T-cell (primary cell): ENCODE measurements at regions not wholly inside any gene's neighbourhood (a gene's known extent, or its start where the extent isn't known, plus 50 kb on each side); places are given as distances from the start of the nearest gene placed in this dataset.
"Not testable (repeated sequence)": the region's sequence is repeated elsewhere in the genome, so short reads cannot be mapped to it uniquely, and the experiment has no call there.

Experiments
- ATAC-seq, 4 experiments: fragments of 200-7000 bp in 3 of 4; fragments of 150-1000 bp in 1 of 4; cut with Tn5 transposase; replicated peaks in 1 of 4; 1 replicate in 3 of 4; 2 replicates in 1 of 4; pipeline ENCODE4 v1.10.0; 2021; ENCODE audit warnings: moderate library complexity in 3 of 4, mild to moderate bottlenecking in 2 of 4, moderate number of reproducible peaks in 1 of 4
- CTCF ChIA-PET, 2 donors: fragments of 300-600 bp; sonication (Branson Sonifier 250); formaldehyde crosslinking; loops; one replicate each; lab custom pipeline; 2022; ENCODE audit warnings: antibody characterized with exemption in 2 of 2; lab: Charles Lee
- POLR2A ChIA-PET, 2 donors: fragments of 300-600 bp; sonication (Branson Sonifier 250); formaldehyde crosslinking; loops; one replicate each; lab custom pipeline; 2022; ENCODE audit warnings: antibody characterized with exemption in 2 of 2; lab: Charles Lee
- DNase-seq, 35 experiments: peaks; one replicate each; pipeline versions ENCODE4 v3.0.0 to v3.0.0-alpha.2; 2013 to 2023
- H3K27ac ChIP-seq: one replicate; pipeline ENCODE4 v1.5.1; 2013; ENCODE audit warnings: low read length
- H3K27me3 ChIP-seq, 2 experiments: replicated peaks in 1 of 2; 1 replicate in 1 of 2; 2 replicates in 1 of 2; pipeline versions ENCODE4 v1.6.1 to v1.7.0; 2013; ENCODE audit warnings: low read length in 1 of 2, mixed read lengths in 1 of 2; ENCODE audit not compliant: control insufficient read depth in 2 of 2, insufficient read depth in 2 of 2; ENCODE audit errors: extremely low read depth in 1 of 2
- H3K36me3 ChIP-seq, 2 donors: 1 replicate in 1 of 2; 2 replicates in 1 of 2; pipeline versions ENCODE4 v1.6.1 to v1.7.0; 2013; ENCODE audit warnings: low read length in 1 of 2; ENCODE audit not compliant: control insufficient read depth in 2 of 2, insufficient read depth in 1 of 2; ENCODE audit errors: extremely low read depth in 1 of 2
- H3K4me1 ChIP-seq, 2 experiments: 1 replicate in 1 of 2; 2 replicates in 1 of 2; pipeline versions ENCODE4 v1.6.1 to v1.7.0; 2013; ENCODE audit warnings: low read length in 2 of 2, mixed read lengths in 1 of 2; ENCODE audit not compliant: insufficient read depth in 2 of 2, control insufficient read depth in 1 of 2; ENCODE audit errors: extremely low read depth in 1 of 2
- H3K4me3 ChIP-seq, 2 donors: 1 replicate in 1 of 2; 2 replicates in 1 of 2; pipeline versions ENCODE4 v1.5.1 to v1.7.0; 2013; ENCODE audit warnings: mild to moderate bottlenecking in 2 of 2, low read length in 1 of 2, moderate library complexity in 1 of 2; ENCODE audit not compliant: control insufficient read depth in 1 of 2; ENCODE audit errors: extremely low read depth in 1 of 2
- H3K9me3 ChIP-seq: 2 replicates; pipeline ENCODE4 v1.7.0; 2013
- H3K27ac Mint-ChIP-seq, 2 donors: one replicate each; pipeline ENCODE4 v1.8.0; 2020 to 2021; ENCODE audit warnings: mild to moderate bottlenecking in 2 of 2, mixed read lengths in 2 of 2
- H3K27me3 Mint-ChIP-seq, 2 donors: one replicate each; pipeline ENCODE4 v1.8.0; 2021 to 2022; ENCODE audit warnings: mixed read lengths in 2 of 2
- H3K36me3 Mint-ChIP-seq: one replicate; pipeline ENCODE4 v1.8.0; 2021; ENCODE audit warnings: mixed read lengths
- H3K4me1 Mint-ChIP-seq, 3 donors: one replicate each; pipeline ENCODE4 v1.8.0; 2020 to 2022; ENCODE audit warnings: mixed read lengths in 3 of 3, mild to moderate bottlenecking in 1 of 3
- H3K4me3 Mint-ChIP-seq, 3 donors: one replicate each; pipeline ENCODE4 v1.8.0; 2020 to 2022; ENCODE audit warnings: mild to moderate bottlenecking in 3 of 3, mixed read lengths in 3 of 3, moderate library complexity in 3 of 3
- H3K9me3 Mint-ChIP-seq, 3 donors: one replicate each; pipeline ENCODE4 v1.8.0; 2020 to 2022; ENCODE audit warnings: mixed read lengths in 3 of 3
- WGBS: methylation state at CpG from one replicate; pipeline ENCODE4 v1.1.5; 2013; ENCODE audit warnings: missing lambda C conversion rate; ENCODE audit not compliant: insufficient coverage; 5-methylcytosine and 5-hydroxymethylcytosine counted together

GRCh38 chr18:43341014-43341413, 63.7 kb upstream of the SYT4 start:
- Histone ChIP-seq H3K9me3 (no peaks in the 10 kb centered on the region), H3K36me3 (no peaks in the 10 kb centered on the region), H3K4me3 (no peak overlapping the region), H3K27me3 (no peaks in the 10 kb centered on the region), H3K4me1 (no peaks in the 10 kb centered on the region), H3K27ac (no peak overlapping the region)
- ATAC-seq, result no peak
- no peak for DNase-seq
- Mint-ChIP-seq H3K4me3 (no peak overlapping the region), H3K27me3 (no peaks in the 10 kb centered on the region), H3K9me3 (peaks cover 12 to 27% (median 22%) of the 10 kb centered on the region in 3 donors), H3K36me3 (no peaks in the 10 kb centered on the region), H3K27ac (no peak overlapping the region), H3K4me1 (no peaks in the 10 kb centered on the region)
- ChIA-PET CTCF (no interaction called here), POLR2A (no interaction called here)
- WGBS, result no CpG with 5 or more reads among the region's 3 CpGs

GRCh38 chr18:43350176-43350575, 72.9 kb upstream of the SYT4 start:
- H3K9me3 Mint-ChIP-seq, result peaks cover 5 to 16% (median 10%) of the 10 kb centered on the region in 3 donors
- ChIA-PET POLR2A (no interaction called here), CTCF (no interaction called here)
- 100% methylated on average over 1 of the region's 1 CpG for WGBS
- no peak overlapping the region for H3K4me3 ChIP-seq
- H3K4me3 Mint-ChIP-seq, result no peak overlapping the region
- H3K36me3 ChIP-seq, result no peaks in the 10 kb centered on the region
- no peaks in the 10 kb centered on the region for H3K27me3 ChIP-seq
- DNase-seq (no peak), ATAC-seq (no peak)
- no peaks in the 10 kb centered on the region for H3K36me3 Mint-ChIP-seq
- no peaks in the 10 kb centered on the region for H3K4me1 Mint-ChIP-seq
- H3K27ac ChIP-seq, result no peak overlapping the region
- H3K27ac Mint-ChIP-seq, result no peak overlapping the region
- no peaks in the 10 kb centered on the region for H3K27me3 Mint-ChIP-seq
- H3K4me1 ChIP-seq, result no peaks in the 10 kb centered on the region
- no peaks in the 10 kb centered on the region for H3K9me3 ChIP-seq

DNA sequence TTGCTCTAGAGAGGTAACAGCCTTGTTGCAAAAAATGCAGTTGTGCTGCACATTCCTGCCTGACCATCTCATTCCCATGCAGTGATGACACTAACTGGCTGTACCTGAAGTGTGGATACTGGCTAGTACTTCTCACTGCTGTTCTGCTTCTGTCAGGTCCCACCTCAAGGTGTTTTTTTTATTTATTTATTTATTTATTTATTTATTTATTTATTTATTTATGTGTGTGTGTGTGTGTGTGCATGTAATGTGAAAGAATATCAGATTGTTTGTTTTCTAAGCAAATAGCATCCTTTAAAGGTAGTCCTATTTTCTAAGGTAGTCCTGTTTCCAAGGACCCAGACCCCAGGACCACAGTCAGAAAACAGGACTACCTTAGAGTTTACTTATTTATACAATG, 87.2 kb upstream of the SYT4 start:
- CTCF ChIA-PET, result no interaction called here
- H3K9me3 Mint-ChIP-seq, result peaks cover 7 to 17% (median 15%) of the 10 kb centered on the region in 3 donors
- no peak overlapping the region for H3K27ac Mint-ChIP-seq
- ATAC-seq, result no peak
- no peak overlapping the region for H3K4me3 Mint-ChIP-seq
- H3K27me3 Mint-ChIP-seq, result no peaks in the 10 kb centered on the region
- H3K4me3 ChIP-seq, result no peak overlapping the region
- no peaks in the 10 kb centered on the region for H3K27me3 ChIP-seq
- H3K4me1 Mint-ChIP-seq, result no peaks in the 10 kb centered on the region
- no peaks in the 10 kb centered on the region for H3K36me3 Mint-ChIP-seq
- H3K4me1 ChIP-seq, result no peaks in the 10 kb centered on the region
- H3K36me3 ChIP-seq, result no peaks in the 10 kb centered on the region
- no peak for DNase-seq
- H3K27ac ChIP-seq, result no peak overlapping the region
- POLR2A ChIA-PET, result no interaction called here
- H3K9me3 ChIP-seq, result no peaks in the 10 kb centered on the region

- H3K27ac ChIP-seq, result no peak overlapping the region
- H3K4me1 Mint-ChIP-seq, result no peaks in the 10 kb centered on the region
- H3K36me3 ChIP-seq, result no peaks in the 10 kb centered on the region
- no peak overlapping the region for H3K27ac Mint-ChIP-seq
- POLR2A ChIA-PET, result no interaction called here
- H3K4me1 ChIP-seq, result no peaks in the 10 kb centered on the region
- no peaks in the 10 kb centered on the region for H3K27me3 Mint-ChIP-seq
- CTCF ChIA-PET, result no interaction called here
- H3K27me3 ChIP-seq, result no peaks in the 10 kb centered on the region
- DNase-seq, result no peak
- no peak for ATAC-seq
- no CpG with 5 or more reads among the region's 2 CpGs for WGBS
- H3K4me3 ChIP-seq, result no peak overlapping the region
- no peak overlapping the region for H3K4me3 Mint-ChIP-seq
- H3K9me3 ChIP-seq, result no peaks in the 10 kb centered on the region
- no peaks in the 10 kb centered on the region for H3K36me3 Mint-ChIP-seq
- H3K9me3 Mint-ChIP-seq, result peaks cover 6 to 10% (median 9%) of the 10 kb centered on the region in 3 donors
Measured at GRCh38 chr18:43367895-43368294, 90.6 kb upstream of the SYT4 start.

GRCh38 chr18:43369311-43369710, 92.0 kb upstream of the SYT4 start:
- H3K4me3 ChIP-seq, H3K4me3 Mint-ChIP-seq, ATAC-seq, H3K27me3 Mint-ChIP-seq, H3K27me3 ChIP-seq, H3K4me1 ChIP-seq, POLR2A ChIA-PET, CTCF ChIA-PET, DNase-seq, H3K36me3 ChIP-seq, H3K4me1 Mint-ChIP-seq, H3K27ac ChIP-seq, H3K36me3 Mint-ChIP-seq, H3K27ac Mint-ChIP-seq, H3K9me3 ChIP-seq: not testable (repeated sequence)
- H3K9me3 Mint-ChIP-seq, result peaks cover 8 to 11% (median 10%) of the 10 kb centered on the region in 3 donors
- WGBS, result no CpG with 5 or more reads among the region's 5 CpGs

DNA sequence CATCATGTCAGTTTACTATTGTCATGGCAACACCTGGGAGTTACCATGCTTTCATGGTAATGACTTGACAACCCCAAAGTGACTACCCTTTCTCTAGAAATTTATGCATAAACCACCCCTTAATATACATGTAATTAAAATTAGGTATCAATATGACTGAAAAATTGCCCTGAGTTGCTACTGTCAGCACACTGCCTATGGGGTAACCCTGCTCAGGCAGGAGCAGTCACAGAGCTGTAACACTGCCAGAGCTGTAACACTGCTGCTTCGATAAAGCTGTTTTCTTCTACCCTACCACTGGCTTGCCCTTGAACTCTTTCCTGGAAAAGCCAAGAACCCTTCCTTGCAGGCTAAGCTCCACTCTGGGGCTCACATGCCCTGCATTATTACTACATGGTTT, 95.5 kb upstream of the SYT4 start:
- no peaks in the 10 kb centered on the region for H3K36me3 ChIP-seq
- H3K27ac Mint-ChIP-seq, result no peak overlapping the region
- H3K4me3 ChIP-seq, result no peak overlapping the region
- no peak overlapping the region for H3K27ac ChIP-seq
- no peaks in the 10 kb centered on the region for H3K9me3 ChIP-seq
- no peaks in the 10 kb centered on the region for H3K4me1 Mint-ChIP-seq
- H3K9me3 Mint-ChIP-seq, result peaks cover 3 to 13% (median 10%) of the 10 kb centered on the region in 3 donors
- 38% methylated on average over 1 of the region's 1 CpG for WGBS
- H3K27me3 ChIP-seq, result no peaks in the 10 kb centered on the region
- no peak for ATAC-seq
- H3K27me3 Mint-ChIP-seq, result no peaks in the 10 kb centered on the region
- H3K4me3 Mint-ChIP-seq, result no peak overlapping the region
- H3K4me1 ChIP-seq, result no peaks in the 10 kb centered on the region
- POLR2A ChIA-PET, result no interaction called here
- DNase-seq, result no peak
- no peaks in the 10 kb centered on the region for H3K36me3 Mint-ChIP-seq
- CTCF ChIA-PET, result no interaction called here

DNA sequence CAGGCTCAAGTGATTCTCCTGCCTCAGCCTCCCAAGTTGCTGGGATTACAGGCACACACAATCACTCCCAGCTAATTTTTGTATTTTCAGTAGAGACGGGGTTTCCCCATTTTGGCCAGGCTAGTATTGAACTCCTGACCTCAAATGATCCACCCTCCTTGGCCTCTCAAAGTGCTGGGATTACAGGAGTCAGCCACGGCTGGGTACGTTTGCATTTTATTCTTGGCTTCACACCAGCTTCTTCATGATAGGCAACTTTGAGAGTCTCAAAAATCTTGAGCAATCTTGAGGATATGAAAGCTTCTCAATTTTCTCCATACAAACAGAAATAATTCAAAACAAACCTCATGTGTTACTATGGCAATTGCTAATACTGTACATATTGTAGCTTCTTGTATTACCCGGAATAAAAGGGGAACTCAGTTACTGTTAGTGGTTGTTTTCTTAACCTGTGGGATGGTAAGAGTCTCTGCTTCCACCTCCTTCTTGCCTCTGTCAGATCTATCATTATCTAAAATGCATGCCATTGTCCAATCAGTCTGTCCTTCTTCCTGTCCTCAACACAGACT, 102.9 kb upstream of the SYT4 start:
- WGBS, result 91% methylated on average over 1 of the region's 4 CpGs
- H3K27ac ChIP-seq, result no peak overlapping the region

More for the DNA sequence above, 102.9 kb upstream of the SYT4 start:
- Histone ChIP-seq H3K27me3 (no peaks in the 10 kb centered on the region), H3K4me3 (no peak overlapping the region), H3K9me3 (no peaks in the 10 kb centered on the region), H3K36me3 (no peaks in the 10 kb centered on the region), H3K4me1 (no peaks in the 10 kb centered on the region)
- DNase-seq (no peak), ATAC-seq (no peak)
- Mint-ChIP-seq H3K27ac (no peak overlapping the region), H3K36me3 (no peaks in the 10 kb centered on the region), H3K27me3 (no peaks in the 10 kb centered on the region), H3K4me1 (no peaks in the 10 kb centered on the region), H3K9me3 (peaks cover 19 to 25% (median 21%) of the 10 kb centered on the region in 3 donors), H3K4me3 (no peak overlapping the region)
- CTCF ChIA-PET, result no interaction called here
- POLR2A ChIA-PET, result no interaction called here
